ENCODE measurements at regions not wholly inside any gene's neighbourhood (a gene's known extent, or its start where the extent isn't known, plus 50 kb on each side); places are given as distances from the start of the nearest gene placed in this dataset.

DNA sequence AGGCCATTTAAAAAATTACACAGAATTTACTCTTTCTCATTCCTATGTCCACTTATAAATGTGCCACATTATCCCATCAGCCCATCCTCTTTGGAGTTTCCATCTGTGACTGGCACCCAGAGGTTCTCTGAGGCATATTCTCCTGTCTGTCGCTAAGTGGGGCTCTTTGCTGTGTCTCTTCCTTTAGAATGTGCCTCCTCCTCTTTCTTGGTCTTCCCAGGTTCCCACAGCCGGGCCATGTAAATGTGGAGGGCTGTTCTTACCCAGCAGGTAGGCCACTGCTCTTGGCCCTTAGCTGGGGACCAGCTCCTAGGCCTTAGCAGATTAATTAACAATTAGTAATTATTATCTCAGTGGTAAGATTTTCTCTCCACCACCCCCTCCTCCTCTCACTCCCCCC lies 167.0 kb downstream of the INSIG2 start:
- TF ChIP-seq, protein P1, sequence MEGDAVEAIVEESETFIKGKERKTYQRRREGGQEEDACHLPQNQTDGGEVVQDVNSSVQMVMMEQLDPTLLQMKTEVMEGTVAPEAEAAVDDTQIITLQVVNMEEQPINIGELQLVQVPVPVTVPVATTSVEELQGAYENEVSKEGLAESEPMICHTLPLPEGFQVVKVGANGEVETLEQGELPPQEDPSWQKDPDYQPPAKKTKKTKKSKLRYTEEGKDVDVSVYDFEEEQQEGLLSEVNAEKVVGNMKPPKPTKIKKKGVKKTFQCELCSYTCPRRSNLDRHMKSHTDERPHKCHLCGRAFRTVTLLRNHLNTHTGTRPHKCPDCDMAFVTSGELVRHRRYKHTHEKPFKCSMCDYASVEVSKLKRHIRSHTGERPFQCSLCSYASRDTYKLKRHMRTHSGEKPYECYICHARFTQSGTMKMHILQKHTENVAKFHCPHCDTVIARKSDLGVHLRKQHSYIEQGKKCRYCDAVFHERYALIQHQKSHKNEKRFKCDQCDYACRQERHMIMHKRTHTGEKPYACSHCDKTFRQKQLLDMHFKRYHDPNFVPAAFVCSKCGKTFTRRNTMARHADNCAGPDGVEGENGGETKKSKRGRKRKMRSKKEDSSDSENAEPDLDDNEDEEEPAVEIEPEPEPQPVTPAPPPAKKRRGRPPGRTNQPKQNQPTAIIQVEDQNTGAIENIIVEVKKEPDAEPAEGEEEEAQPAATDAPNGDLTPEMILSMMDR (IDR thresholded peaks at IDR 0.05; ENCODE audit: low read length, missing control alignments), result no peak

DNA sequence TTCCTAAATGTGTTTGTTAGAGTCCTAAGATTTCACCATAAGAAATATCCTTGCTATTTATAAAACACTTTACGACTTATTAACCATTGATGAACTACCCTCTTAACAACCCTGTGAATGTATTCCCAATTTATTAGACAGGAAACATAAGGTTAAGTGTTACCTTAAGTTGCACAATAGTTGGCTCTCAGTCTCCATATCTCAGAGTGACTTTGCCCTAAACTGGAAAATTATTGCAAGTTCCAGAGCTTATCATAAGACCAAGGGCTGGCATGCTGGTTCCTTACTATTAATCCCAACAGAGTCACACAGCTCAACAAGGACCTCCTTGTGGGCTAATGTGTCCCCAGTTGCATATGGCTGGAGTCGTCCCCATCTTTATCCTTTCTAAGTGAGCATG lies 165.8 kb downstream of the INSIG2 start:
- TF ChIP-seq, protein P1 (IDR thresholded peaks at IDR 0.05; ENCODE audit: low read length, missing control alignments), result no peak
- no peak overlapping the region for H3K4me3 ChIP-seq (replicated peaks; ENCODE audit: low read depth, low read length)
- DNase-seq (ENCODE audit: low read depth), result no peak

More for the DNA sequence above, 167.0 kb downstream of the INSIG2 start:
- H3K4me3 ChIP-seq (replicated peaks; ENCODE audit: low read depth, low read length), result no peak overlapping the region
- no peak for DNase-seq (ENCODE audit: low read depth)

DNA sequence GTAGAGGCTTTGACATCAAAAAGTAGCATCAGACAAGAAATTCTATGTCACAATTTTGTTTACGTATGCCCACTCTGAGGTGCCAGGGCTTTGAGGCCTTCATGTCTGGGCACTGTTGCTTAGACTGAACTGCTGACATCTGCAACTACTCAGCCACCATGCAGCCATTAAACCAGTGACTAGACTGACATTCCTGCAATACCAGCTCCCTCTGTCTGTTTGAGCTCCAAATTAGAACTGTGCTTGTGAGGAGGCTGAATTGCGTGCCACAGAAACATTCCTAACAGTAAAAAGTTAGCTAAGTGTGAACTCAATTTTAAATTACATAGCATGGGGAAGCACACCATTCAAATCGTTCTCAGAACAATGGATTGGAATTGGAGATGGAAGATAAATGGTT lies 163.2 kb downstream of the INSIG2 start:
- TF ChIP-seq, protein P1 (IDR thresholded peaks at IDR 0.05; ENCODE audit: low read length, missing control alignments), result no peak
- no peak overlapping the region for H3K4me3 ChIP-seq (replicated peaks; ENCODE audit: low read depth, low read length)
- DNase-seq (ENCODE audit: low read depth), result no peak

DNA sequence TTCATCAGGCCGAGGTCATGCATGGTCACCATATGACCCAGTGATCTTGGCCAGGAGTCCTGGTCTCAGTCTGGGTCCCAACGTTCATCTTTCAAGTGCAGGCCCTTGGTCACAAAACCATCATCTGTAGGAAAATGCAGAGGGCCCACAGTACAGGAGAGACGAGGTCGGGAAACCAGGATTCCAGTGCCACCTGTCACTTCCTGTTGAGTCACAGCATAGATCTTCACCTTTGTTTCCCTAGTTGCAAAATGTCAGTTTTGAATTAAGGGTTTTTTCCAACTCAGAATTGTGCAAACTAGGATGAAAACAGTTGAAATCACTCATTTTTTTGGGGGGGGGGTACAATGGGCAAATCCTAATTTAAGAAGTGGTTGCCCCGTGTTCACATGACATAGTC lies 162.2 kb downstream of the INSIG2 start:
- TF ChIP-seq, protein P1 (IDR thresholded peaks at IDR 0.05; ENCODE audit: low read length, missing control alignments), result no peak
- H3K4me3 ChIP-seq (replicated peaks; ENCODE audit: low read depth, low read length), result no peak overlapping the region
- no peak for DNase-seq (ENCODE audit: low read depth)

DNA sequence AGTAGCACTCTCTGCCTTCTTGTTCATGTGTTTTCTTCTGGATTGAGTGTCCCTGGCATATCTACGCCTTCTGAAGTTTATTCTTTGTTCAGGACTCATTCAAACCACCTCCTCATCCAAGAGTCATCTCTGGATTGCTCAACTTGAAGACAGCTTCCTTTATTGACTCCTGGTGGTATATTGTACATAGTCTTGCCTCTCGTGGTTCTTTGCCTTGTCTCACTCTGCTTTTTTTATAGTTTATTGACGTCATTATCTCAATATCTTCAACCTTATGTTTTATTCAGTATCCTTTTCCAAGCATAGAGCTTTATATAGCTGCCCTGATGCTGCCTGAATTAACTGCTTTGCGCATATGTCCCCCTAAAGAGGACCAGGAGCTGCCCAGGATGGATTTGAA lies 161.7 kb downstream of the INSIG2 start:
- DNase-seq (ENCODE audit: low read depth), result no peak
- TF ChIP-seq, protein P1 (IDR thresholded peaks at IDR 0.05; ENCODE audit: low read length, missing control alignments), result no peak
- H3K4me3 ChIP-seq (replicated peaks; ENCODE audit: low read depth, low read length), result no peak overlapping the region

DNA sequence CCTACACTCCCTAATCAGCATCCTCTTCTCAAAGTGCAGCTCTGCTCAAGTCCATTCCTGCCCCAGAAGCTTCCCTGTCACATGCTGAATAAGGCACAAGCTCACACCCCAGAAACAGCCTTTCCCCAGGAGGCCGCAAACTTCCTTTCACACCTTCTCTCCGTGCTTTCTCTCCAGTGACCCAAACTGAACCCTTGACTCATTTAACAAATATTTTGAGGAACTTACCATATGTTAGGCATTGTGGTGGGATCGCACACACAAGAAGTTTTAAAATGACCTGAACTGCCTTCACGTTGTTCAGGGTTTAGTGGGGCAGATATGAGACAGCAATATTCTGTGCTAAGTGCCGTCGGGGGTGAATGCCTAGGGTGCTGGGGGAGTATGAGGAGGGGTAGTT lies 161.3 kb downstream of the INSIG2 start:
- TF ChIP-seq, protein P1 (IDR thresholded peaks at IDR 0.05; ENCODE audit: low read length, missing control alignments), result no peak
- H3K4me3 ChIP-seq (replicated peaks; ENCODE audit: low read depth, low read length), result no peak overlapping the region
- DNase-seq (ENCODE audit: low read depth), result no peak

GRCh38 chr2:118246726-118247125 lies 158.5 kb downstream of the INSIG2 start:
- DNase-seq (ENCODE audit: low read depth), result no peak
- TF ChIP-seq, protein P1 (IDR thresholded peaks at IDR 0.05; ENCODE audit: low read length, missing control alignments), result no peak
- H3K4me3 ChIP-seq (replicated peaks; ENCODE audit: low read depth, low read length), result no peak overlapping the region

All from fibroblast of pulmonary artery (primary cell).